OCI-LY7 (cell line): ENCODE measurements at regions not wholly inside any gene's neighbourhood (a gene's known extent, or its start where the extent isn't known, plus 50 kb on each side); places are given as distances from the start of the nearest gene placed in this dataset.

Source experiments
- BruUV-seq: library from RNA; stranded (reverse); fragments of 400-500 nt; replicated peaks from 2 replicates; lab custom pipeline; 2021; lab: Mats Ljungman, UMichigan
- CTCF ChIA-PET: fragments of 300-600 bp; sonication (Branson Sonifier 250); formaldehyde crosslinking; loops from one replicate; lab custom pipeline; 2022; ENCODE audit warnings: antibody characterized with exemption; ENCODE audit not compliant: unreplicated experiment; lab: Charles Lee
- POLR2A ChIA-PET: fragments of 300-600 bp; sonication (Branson Sonifier 250); formaldehyde crosslinking; loops from one replicate; lab custom pipeline; 2022; ENCODE audit warnings: antibody characterized with exemption; lab: Charles Lee
- DNase-seq: peaks from one replicate; pipeline ENCODE4 v3.0.0-alpha.2; 2015; ENCODE audit warnings: low spot score
- H2AFZ ChIP-seq: fragments of 200-600 bp; sonication (generic), shearing (Covaris generic); 2 replicates; pipeline ENCODE4 v1.6.1; 2014; ENCODE audit warnings: mild to moderate bottlenecking, antibody characterized with exemption, low read length, moderate library complexity
- H3K27ac ChIP-seq: fragments of 200-600 bp; sonication (generic); 2 replicates; pipeline ENCODE4 v1.5.1; 2014; ENCODE audit warnings: mixed run types, low read depth, mild to moderate bottlenecking, moderate library complexity, low read length, inconsistent platforms; ENCODE audit not compliant: poor library complexity, severe bottlenecking
- H3K36me3 ChIP-seq: fragments of 200-600 bp; sonication (generic); 2 replicates; pipeline ENCODE4 v1.6.1; 2014; ENCODE audit warnings: mild to moderate bottlenecking, antibody characterized with exemption, low read length, moderate library complexity, mixed read lengths; ENCODE audit not compliant: insufficient read depth
- H3K4me1 ChIP-seq: fragments of 200-600 bp; sonication (generic); 2 replicates; pipeline ENCODE4 v1.5.1; 2014; ENCODE audit warnings: mild to moderate bottlenecking, low read length; ENCODE audit not compliant: insufficient read depth, poor library complexity, severe bottlenecking
- H3K4me2 ChIP-seq: fragments of 200-600 bp; sonication (generic); 2 replicates; pipeline ENCODE4 v1.6.1; 2014; ENCODE audit warnings: mild to moderate bottlenecking, low read length
- H3K4me3 ChIP-seq: fragments of 200-600 bp; sonication (generic); 2 replicates; pipeline ENCODE4 v1.5.1; 2014; ENCODE audit warnings: mild to moderate bottlenecking, low read depth, low read length; ENCODE audit not compliant: poor library complexity, severe bottlenecking
- H3K79me2 ChIP-seq: fragments of 200-600 bp; sonication (generic); 2 replicates; pipeline ENCODE4 v1.6.1; 2016; ENCODE audit warnings: low read depth, mild to moderate bottlenecking, low read length, moderate library complexity, mixed read lengths; ENCODE audit not compliant: insufficient read depth
- H3K9me2 ChIP-seq: fragments of 200-600 bp; sonication (generic); 2 replicates; pipeline ENCODE4 v1.6.1; 2016; ENCODE audit warnings: mild to moderate bottlenecking, low read length, mixed read lengths; ENCODE audit not compliant: insufficient read depth
- H3K9me3 ChIP-seq: fragments of 200-600 bp; sonication (generic); 2 replicates; pipeline ENCODE4 v1.6.1; 2014; ENCODE audit warnings: mild to moderate bottlenecking, mixed run types, low read length, mixed read lengths
- H4K20me1 ChIP-seq: fragments of 200-600 bp; sonication (generic); 2 replicates; pipeline ENCODE4 v1.6.1; 2014; ENCODE audit warnings: mild to moderate bottlenecking, antibody characterized with exemption, low read length, moderate library complexity, mixed read lengths; ENCODE audit not compliant: insufficient read depth
- EZH2phosphoT487 ChIP-seq: fragments of 200-600 bp; sonication (generic); IDR thresholded peaks from 2 replicates; pipeline ENCODE4 v1.6.1; 2018; ENCODE audit warnings: low read depth, borderline replicate concordance, mild to moderate bottlenecking, mixed run types, antibody characterized with exemption, low read length, moderate library complexity, mixed read lengths
- intact Hi-C: fragments of 100-400 bp; cut with micrococcal nuclease; formaldehyde crosslinking; loops from one replicate; pipeline ENCODE4 v1.10.0; 2022; ENCODE audit not compliant: unreplicated experiment
- TF ChIP-seq, protein P1 (sequence below): fragments of 200-600 bp; sonication (generic); conservative IDR thresholded peaks from 2 replicates; pipeline ENCODE4 v1.5.1; 2014; ENCODE audit warnings: mild to moderate bottlenecking, antibody characterized with exemption, low read length, moderate library complexity, mixed read lengths

DNA sequence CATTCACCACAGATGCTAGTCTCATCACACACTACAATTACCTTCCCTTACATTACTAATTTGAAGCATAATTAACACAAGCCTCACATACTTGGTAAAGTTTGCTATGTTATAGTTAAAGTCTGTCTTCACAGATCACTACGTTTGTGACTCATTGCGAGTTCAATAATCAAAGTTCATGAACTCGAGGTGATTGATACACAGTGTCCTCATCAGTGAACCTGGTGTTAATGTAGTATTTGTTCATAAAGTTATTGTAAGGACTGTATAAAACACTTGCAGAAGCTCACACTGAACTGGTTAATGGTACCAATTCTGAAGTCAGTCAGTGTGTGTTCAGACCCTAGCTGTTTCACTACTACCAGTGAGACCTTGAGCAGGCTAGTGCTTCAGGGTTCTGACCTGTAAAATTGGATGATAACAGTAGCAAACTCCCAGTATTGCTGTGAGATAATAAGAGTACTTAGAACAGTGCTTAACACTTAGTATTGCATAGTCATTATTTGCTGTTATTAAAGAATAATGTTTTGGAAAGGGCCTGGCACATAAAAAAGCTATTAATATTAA lies 313.3 kb downstream of the LIG4 start:
- no peaks in the 10 kb centered on the region for H3K9me2 ChIP-seq
- no TSS peak for BruUV-seq
- no peak overlapping the region for H2AFZ ChIP-seq

DNA sequence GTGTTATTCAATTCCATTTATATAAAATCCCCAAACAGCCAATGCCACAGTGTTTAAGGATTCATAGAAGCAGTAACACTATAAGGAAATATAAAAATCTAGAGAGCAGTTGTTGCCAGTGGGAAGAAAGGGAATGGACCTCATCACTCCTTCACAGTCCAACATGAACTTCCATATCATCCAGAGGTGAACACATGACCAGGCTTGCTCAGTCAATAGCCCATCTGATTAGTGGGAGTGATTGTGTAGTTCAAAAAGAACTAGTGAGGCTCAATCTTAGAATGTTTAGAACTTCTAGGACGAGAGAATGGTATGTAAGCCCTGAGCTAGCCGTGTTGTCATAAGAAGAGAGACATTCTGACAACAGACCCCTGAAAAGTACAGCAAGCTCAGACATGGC lies 314.1 kb downstream of the LIG4 start:
- POLR2A ChIA-PET: interaction anchor here (0.7 kb wide), 1 partner anchor 252 kb away, joined by 3 read pairs; no protein-coding TSS in a partner anchor
- CTCF ChIA-PET: no interaction called here
- BruUV-seq: no TSS peak

More for the DNA sequence above, 313.3 kb downstream of the LIG4 start:
- Histone ChIP-seq H3K36me3 (no peaks in the 10 kb centered on the region), H3K4me1 (no peaks in the 10 kb centered on the region), H4K20me1 (no peaks in the 10 kb centered on the region), H3K4me2 (no peak overlapping the region), H3K9me3 (no peaks in the 10 kb centered on the region), H3K79me2 (no peaks in the 10 kb centered on the region), H3K4me3 (no peak overlapping the region), H3K27ac (no peak overlapping the region)
- no peak for DNase-seq
- POLR2A ChIA-PET: no interaction called here
- no peak for TF ChIP-seq EZH2phosphoT487
- CTCF ChIA-PET: no interaction called here
- intact Hi-C loops: no loop called here

DNA sequence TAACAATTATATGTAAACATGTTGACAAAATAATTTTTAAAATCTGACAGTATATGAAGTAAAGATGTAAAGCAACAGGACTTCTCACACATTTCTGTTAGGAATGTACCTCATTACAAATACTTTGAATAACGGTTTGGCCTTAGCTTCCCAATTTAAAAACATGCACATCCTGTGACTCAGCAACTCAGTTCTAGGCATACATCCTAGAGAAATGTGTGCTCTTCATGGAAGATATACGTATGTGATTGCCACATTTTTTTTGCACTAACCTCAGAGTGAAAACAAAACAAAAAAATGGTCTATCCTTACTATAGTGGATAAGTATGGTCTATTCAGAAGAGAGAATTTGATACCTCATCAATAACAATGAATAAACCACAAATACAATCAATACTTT lies 314.6 kb downstream of the LIG4 start:
- no TSS peak for BruUV-seq
- no peak overlapping the region for H3K4me2 ChIP-seq
- H3K9me2 ChIP-seq: no peaks in the 10 kb centered on the region
- CTCF ChIA-PET: no interaction called here
- no peak for DNase-seq
- no peaks in the 10 kb centered on the region for H3K9me3 ChIP-seq
- no peak overlapping the region for H3K27ac ChIP-seq
- TF ChIP-seq, protein P1, sequence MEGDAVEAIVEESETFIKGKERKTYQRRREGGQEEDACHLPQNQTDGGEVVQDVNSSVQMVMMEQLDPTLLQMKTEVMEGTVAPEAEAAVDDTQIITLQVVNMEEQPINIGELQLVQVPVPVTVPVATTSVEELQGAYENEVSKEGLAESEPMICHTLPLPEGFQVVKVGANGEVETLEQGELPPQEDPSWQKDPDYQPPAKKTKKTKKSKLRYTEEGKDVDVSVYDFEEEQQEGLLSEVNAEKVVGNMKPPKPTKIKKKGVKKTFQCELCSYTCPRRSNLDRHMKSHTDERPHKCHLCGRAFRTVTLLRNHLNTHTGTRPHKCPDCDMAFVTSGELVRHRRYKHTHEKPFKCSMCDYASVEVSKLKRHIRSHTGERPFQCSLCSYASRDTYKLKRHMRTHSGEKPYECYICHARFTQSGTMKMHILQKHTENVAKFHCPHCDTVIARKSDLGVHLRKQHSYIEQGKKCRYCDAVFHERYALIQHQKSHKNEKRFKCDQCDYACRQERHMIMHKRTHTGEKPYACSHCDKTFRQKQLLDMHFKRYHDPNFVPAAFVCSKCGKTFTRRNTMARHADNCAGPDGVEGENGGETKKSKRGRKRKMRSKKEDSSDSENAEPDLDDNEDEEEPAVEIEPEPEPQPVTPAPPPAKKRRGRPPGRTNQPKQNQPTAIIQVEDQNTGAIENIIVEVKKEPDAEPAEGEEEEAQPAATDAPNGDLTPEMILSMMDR: no peak
- TF ChIP-seq EZH2phosphoT487: no peak
- H3K4me3 ChIP-seq: no peak overlapping the region
- H3K4me1 ChIP-seq: no peaks in the 10 kb centered on the region
- H3K36me3 ChIP-seq: no peaks in the 10 kb centered on the region
- intact Hi-C loops: no loop called here
- H3K79me2 ChIP-seq: no peaks in the 10 kb centered on the region
- H4K20me1 ChIP-seq: no peaks in the 10 kb centered on the region
- POLR2A ChIA-PET: interaction anchor here (0.7 kb wide), 1 partner anchor 253 kb away, joined by 3 read pairs; no protein-coding TSS in a partner anchor
- no peak overlapping the region for H2AFZ ChIP-seq

More for the DNA sequence above, 314.1 kb downstream of the LIG4 start:
- H4K20me1 ChIP-seq: no peaks in the 10 kb centered on the region
- no peak overlapping the region for H3K4me3 ChIP-seq
- H3K9me3 ChIP-seq: no peaks in the 10 kb centered on the region
- H3K4me2 ChIP-seq: no peak overlapping the region
- H3K79me2 ChIP-seq: no peaks in the 10 kb centered on the region
- no peak overlapping the region for H2AFZ ChIP-seq
- no peak for DNase-seq
- H3K9me2 ChIP-seq: no peaks in the 10 kb centered on the region
- intact Hi-C loops: no loop called here
- no peaks in the 10 kb centered on the region for H3K4me1 ChIP-seq
- TF ChIP-seq, protein P1: no peak
- TF ChIP-seq EZH2phosphoT487: no peak
- H3K27ac ChIP-seq: no peak overlapping the region
- H3K36me3 ChIP-seq: no peaks in the 10 kb centered on the region
